ENCODE measurements at regions not wholly inside any gene's neighbourhood (a gene's known extent, or its start where the extent isn't known, plus 50 kb on each side); places are given as distances from the start of the nearest gene placed in this dataset.
"Not testable (repeated sequence)": the region's sequence is repeated elsewhere in the genome, so short reads cannot be mapped to it uniquely, and the experiment has no call there.

GRCh38 chr12:74145328-74145727 is 392.3 kb upstream of the ATXN7L3B start:
- TF ChIP-seq CTCF (conservative IDR thresholded peaks at IDR 0.05; ENCODE audit: low read depth, low read length) = no peak
- H3K4me3 ChIP-seq (ENCODE audit: low read depth, low read length) = no peak overlapping the region
- no peak for DNase-seq (ENCODE audit: low read depth)

GRCh38 chr12:74148849-74149248 is 388.8 kb upstream of the ATXN7L3B start:
- no peak for DNase-seq (ENCODE audit: low read depth)
- TF ChIP-seq CTCF (conservative IDR thresholded peaks at IDR 0.05; ENCODE audit: low read depth, low read length) = no peak
- no peak overlapping the region for H3K4me3 ChIP-seq (ENCODE audit: low read depth, low read length)

GRCh38 chr12:74152370-74152769 is 385.3 kb upstream of the ATXN7L3B start:
- TF ChIP-seq CTCF (conservative IDR thresholded peaks at IDR 0.05; ENCODE audit: low read depth, low read length) = no peak
- no peak overlapping the region for H3K4me3 ChIP-seq (ENCODE audit: low read depth, low read length)
- DNase-seq (ENCODE audit: low read depth) = no peak

DNA sequence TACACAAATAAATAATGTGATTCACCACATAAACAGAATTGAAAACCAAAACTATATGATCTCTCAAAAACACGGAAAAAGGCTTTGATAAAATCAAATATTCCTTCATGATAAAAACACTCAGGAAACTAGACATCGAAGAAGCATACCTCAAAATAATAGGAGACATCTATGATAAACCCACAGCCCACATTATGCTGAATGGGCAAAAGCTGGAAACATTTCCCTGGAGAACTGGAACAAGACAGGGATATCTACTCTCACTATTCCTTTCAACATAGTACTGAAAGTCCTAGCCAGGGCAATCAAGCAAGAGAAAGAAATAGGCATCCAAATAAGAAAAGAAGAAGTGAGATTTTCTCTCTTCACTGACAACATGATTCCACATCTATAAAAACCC is 371.5 kb upstream of the ATXN7L3B start:
- TF ChIP-seq CTCF (conservative IDR thresholded peaks at IDR 0.05; ENCODE audit: low read depth, low read length) = no peak
- no peak overlapping the region for H3K4me3 ChIP-seq (ENCODE audit: low read depth, low read length)
- no peak for DNase-seq (ENCODE audit: low read depth)

- no peak for TF ChIP-seq CTCF (conservative IDR thresholded peaks at IDR 0.05; ENCODE audit: low read depth, low read length)
- H3K4me3 ChIP-seq (ENCODE audit: low read depth, low read length) = no peak overlapping the region
- DNase-seq (ENCODE audit: low read depth) = no peak
Measured at GRCh38 chr12:74169607-74170006, 368.0 kb upstream of the ATXN7L3B start.

GRCh38 chr12:74170645-74171477 is 366.8 kb upstream of the ATXN7L3B start:
- DNase-seq (ENCODE audit: low read depth) = no peak
- TF ChIP-seq CTCF (conservative IDR thresholded peaks at IDR 0.05; ENCODE audit: low read depth, low read length) = no peak
- H3K4me3 ChIP-seq (ENCODE audit: low read depth, low read length) = no peak overlapping the region

GRCh38 chr12:74171478-74171909 is 366.1 kb upstream of the ATXN7L3B start:
- no peak for DNase-seq (ENCODE audit: low read depth)

DNA sequence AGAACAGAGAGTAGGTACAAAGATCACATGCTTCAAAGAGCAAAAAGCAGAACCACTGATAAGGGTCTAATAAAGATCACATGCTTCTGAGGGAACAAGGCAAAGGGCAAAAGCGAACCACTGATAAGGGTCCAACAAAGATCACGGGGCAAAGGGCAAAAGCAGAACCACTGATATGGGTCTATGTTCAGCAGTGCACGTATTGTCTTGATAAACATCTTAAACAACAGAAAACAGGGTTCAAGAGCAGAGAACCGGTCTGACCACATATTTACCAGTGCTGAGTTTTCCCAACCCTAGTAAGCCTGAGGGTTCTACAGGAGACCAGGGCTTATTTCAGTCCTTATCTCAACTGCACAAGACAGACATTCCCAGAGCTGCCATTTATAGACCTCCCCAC is 362.7 kb upstream of the ATXN7L3B start:
- DNase-seq (ENCODE audit: low read depth); H3K4me3 ChIP-seq (ENCODE audit: low read depth, low read length): not testable (repeated sequence)

More at GRCh38 chr12:74171478-74171909, 366.1 kb upstream of the ATXN7L3B start:
- TF ChIP-seq CTCF (conservative IDR thresholded peaks at IDR 0.05; ENCODE audit: low read depth, low read length) = no peak
- H3K4me3 ChIP-seq (ENCODE audit: low read depth, low read length) = no peak overlapping the region
